H1 (cell line): ENCODE measurements at regions not wholly inside any gene's neighbourhood (a gene's known extent, or its start where the extent isn't known, plus 50 kb on each side); places are given as distances from the start of the nearest gene placed in this dataset.

Experiments used
- CTCF ChIA-PET: fragments of 300-600 bp; sonication (Branson Sonifier 250); formaldehyde crosslinking; loops from one replicate; lab custom pipeline; 2021; ENCODE audit not compliant: partially characterized antibody; lab: Charles Lee
- POLR2A ChIA-PET: fragments of 300-600 bp; sonication (Branson Sonifier 250); formaldehyde crosslinking; loops from one replicate; lab custom pipeline; 2021; ENCODE audit warnings: inconsistent platforms; ENCODE audit not compliant: partially characterized antibody; lab: Charles Lee
- DNase-seq, 2 experiments: peaks; one replicate each; pipeline versions ENCODE4 v3.0.0 to v3.0.0-alpha.2; 2010 to 2022; ENCODE audit warnings: low spot score in 2 of 2, low read depth in 1 of 2, mixed read lengths in 1 of 2
- FAIRE-seq: peaks from 2 replicates; lab custom pipeline; 2011; peaks lifted over from hg19 to GRCh38; lab: Jason Lieb, UNC
- H2AFZ ChIP-seq: 2 replicates; pipeline ENCODE4 v1.8.1; 2012; ENCODE audit warnings: low read length, inconsistent platforms
- H2AK5ac ChIP-seq: 2 replicates; pipeline ENCODE4 v1.6.1; 2013; ENCODE audit warnings: low read depth, low read length
- H2BK120ac ChIP-seq: replicated peaks from 2 replicates; pipeline ENCODE3; 2013; ENCODE audit warnings: low read depth, low read length, inconsistent platforms
- H2BK12ac ChIP-seq: 2 replicates; pipeline ENCODE4 v1.6.1; 2013; ENCODE audit warnings: low read depth, low read length
- H2BK15ac ChIP-seq: 2 replicates; pipeline ENCODE4 v1.6.1; 2013; ENCODE audit warnings: low read length
- H2BK20ac ChIP-seq: 2 replicates; pipeline ENCODE4 v1.6.1; 2013; ENCODE audit warnings: low read length
- H2BK5ac ChIP-seq: 2 replicates; pipeline ENCODE4 v1.6.1; 2013; ENCODE audit warnings: low read depth, low read length
- H3K14ac ChIP-seq: 2 replicates; pipeline ENCODE4 v1.6.1; 2013; ENCODE audit warnings: inconsistent platforms; ENCODE audit not compliant: insufficient read length
- H3K18ac ChIP-seq: 2 replicates; pipeline ENCODE4 v1.6.1; 2013; ENCODE audit warnings: low read length; ENCODE audit errors: extremely low read depth
- H3K23ac ChIP-seq: 2 replicates; pipeline ENCODE4 v1.6.1; 2013; ENCODE audit warnings: inconsistent platforms; ENCODE audit not compliant: insufficient read length
- H3K23me2 ChIP-seq: 2 replicates; pipeline ENCODE4 v1.6.1; 2013; ENCODE audit warnings: low read depth, low read length
- H3K27ac ChIP-seq: 2 replicates; pipeline ENCODE4 v1.6.1; 2011; ENCODE audit warnings: low read depth, low read length, inconsistent platforms
- H3K27me3 ChIP-seq, 4 experiments: replicated peaks in 1 of 4; 1 replicate in 1 of 4; 2 replicates in 3 of 4; pipeline versions ENCODE4 v1.6.1 to v1.8.1; 2011 to 2013; ENCODE audit warnings: low read length in 3 of 4, mild to moderate bottlenecking in 3 of 4, inconsistent platforms in 2 of 4, mixed read lengths in 2 of 4, moderate library complexity in 1 of 4; ENCODE audit not compliant: control insufficient read depth in 3 of 4, insufficient read depth in 3 of 4; ENCODE audit errors: extremely low read depth in 1 of 4
- H3K36me3 ChIP-seq, 4 experiments: 2 replicates each; pipeline versions ENCODE4 v1.6.1 to v1.8.1; 2011 to 2013; ENCODE audit warnings: mild to moderate bottlenecking in 4 of 4, low read length in 3 of 4, moderate library complexity in 2 of 4, control low read depth in 1 of 4, inconsistent platforms in 1 of 4; ENCODE audit not compliant: insufficient read depth in 4 of 4, control insufficient read depth in 2 of 4
- H3K4ac ChIP-seq: replicated peaks from 2 replicates; pipeline ENCODE3; 2013; ENCODE audit warnings: low read length, low read depth, mixed read lengths, inconsistent platforms; ENCODE audit not compliant: insufficient read length
- H3K4me1 ChIP-seq, 4 experiments: replicated peaks in 1 of 4; 1 replicate in 1 of 4; 2 replicates in 3 of 4; pipeline versions ENCODE4 v1.6.1 to v1.8.1; 2011 to 2013; ENCODE audit warnings: low read length in 3 of 4, inconsistent platforms in 2 of 4, mixed read lengths in 1 of 4; ENCODE audit not compliant: insufficient read depth in 4 of 4, control insufficient read depth in 3 of 4
- H3K4me2 ChIP-seq, 2 experiments: 2 replicates each; pipeline versions ENCODE4 v1.6.1 to v1.8.1; 2011 to 2013; ENCODE audit warnings: low read depth in 2 of 2, low read length in 2 of 2, control low read depth in 1 of 2, inconsistent platforms in 1 of 2, mild to moderate bottlenecking in 1 of 2; ENCODE audit not compliant: insufficient read depth in 1 of 2
- H3K4me3 ChIP-seq, 4 experiments: fragments of 200-600, 300-600 bp in 1 of 4; sonication (generic), shearing (Covaris generic), sonication (Bioruptor Twin) in 1 of 4; 2 replicates each; pipeline versions ENCODE4 v1.5.1 to v1.8.1; 2011 to 2016; ENCODE audit warnings: low read length in 4 of 4, low read depth in 3 of 4, control low read depth in 2 of 4, inconsistent platforms in 2 of 4, mild to moderate bottlenecking in 2 of 4, mixed read lengths in 1 of 4, moderate library complexity in 1 of 4; ENCODE audit not compliant: insufficient read depth in 2 of 4; ENCODE audit errors: extremely low read depth in 1 of 4
- H3K56ac ChIP-seq: replicated peaks from 2 replicates; pipeline ENCODE3; 2013; ENCODE audit warnings: low read depth, mild to moderate bottlenecking, mixed read lengths, low read length, inconsistent platforms; ENCODE audit not compliant: insufficient read length
- H3K79me1 ChIP-seq: 2 replicates; pipeline ENCODE4 v1.6.1; 2013; ENCODE audit warnings: low read depth, low read length, control low read depth
- H3K79me2 ChIP-seq, 2 experiments: 2 replicates each; pipeline versions ENCODE4 v1.6.1 to v1.8.1; 2012 to 2013; ENCODE audit warnings: low read length in 2 of 2, mild to moderate bottlenecking in 2 of 2, inconsistent platforms in 1 of 2; ENCODE audit not compliant: insufficient read depth in 2 of 2, control insufficient read depth in 1 of 2
- H3K9ac ChIP-seq, 4 experiments: replicated peaks in 1 of 4; 1 replicate in 1 of 4; 2 replicates in 3 of 4; pipeline versions ENCODE4 v1.6.1 to v1.8.1; 2011 to 2013; ENCODE audit warnings: low read depth in 3 of 4, low read length in 3 of 4, control low read depth in 2 of 4, mild to moderate bottlenecking in 2 of 4, moderate library complexity in 2 of 4, inconsistent platforms in 1 of 4; ENCODE audit errors: extremely low read depth in 1 of 4
- H3K9me3 ChIP-seq, 2 experiments: 2 replicates each; pipeline versions ENCODE4 v1.6.1 to v1.8.1; 2012 to 2013; ENCODE audit warnings: mild to moderate bottlenecking in 2 of 2, moderate library complexity in 2 of 2, control low read depth in 1 of 2, inconsistent platforms in 1 of 2, low read depth in 1 of 2, low read length in 1 of 2, mixed read lengths in 1 of 2; ENCODE audit not compliant: insufficient read depth in 2 of 2
- H4K20me1 ChIP-seq, 2 experiments: replicated peaks in 1 of 2; 2 replicates each; pipeline versions ENCODE3 to v1.8.1; 2011 to 2013; ENCODE audit warnings: inconsistent platforms in 2 of 2, low read length in 2 of 2, mild to moderate bottlenecking in 1 of 2; ENCODE audit not compliant: insufficient read depth in 2 of 2, control insufficient read depth in 1 of 2
- H4K5ac ChIP-seq: 2 replicates; pipeline ENCODE4 v1.6.1; 2013; ENCODE audit warnings: low read length, low read depth, mixed read lengths, inconsistent platforms; ENCODE audit not compliant: insufficient read length
- H4K8ac ChIP-seq: 2 replicates; pipeline ENCODE4 v1.8.0; 2013; ENCODE audit warnings: mild to moderate bottlenecking, moderate library complexity, low read length, inconsistent platforms; ENCODE audit not compliant: insufficient read depth; ENCODE audit errors: extremely low read depth
- H4K91ac ChIP-seq: replicated peaks from 2 replicates; pipeline ENCODE3; 2013; ENCODE audit warnings: low read length, mixed read lengths, inconsistent platforms; ENCODE audit not compliant: insufficient read length
- CBX8 ChIP-seq: fragments of 300-800, 300-1000 bp; sonication (generic); IDR thresholded peaks from 2 replicates; pipeline ENCODE4 v1.7.1; 2016; ENCODE audit warnings: low read depth, low read length, borderline replicate concordance
- GTF2F1 ChIP-seq: IDR thresholded peaks from 2 replicates; pipeline ENCODE4 v1.6.1; 2012; ENCODE audit warnings: low read depth, low read length, improper control_type of control experiment, borderline replicate concordance
- HDAC2 ChIP-seq, 2 experiments: fragments of 300-600 bp in 1 of 2; sonication (generic) in 1 of 2; IDR thresholded peaks; 2 replicates each; pipeline ENCODE4 v1.6.1; 2011 to 2012; ENCODE audit warnings: low read depth in 2 of 2, low read length in 2 of 2, mild to moderate bottlenecking in 2 of 2, moderate library complexity in 2 of 2, borderline replicate concordance in 1 of 2, inconsistent platforms in 1 of 2
- JUN ChIP-seq: IDR thresholded peaks from 2 replicates; pipeline ENCODE4 v1.6.1; 2011; ENCODE audit warnings: low read depth, mild to moderate bottlenecking, improper control_type of control experiment, low read length
- KDM1A ChIP-seq: fragments of 200-600, 300-600 bp; sonication (generic); IDR thresholded peaks from 2 replicates; pipeline ENCODE4 v1.7.1; 2016; ENCODE audit warnings: mild to moderate bottlenecking, low read length, borderline replicate concordance
- SIRT6 ChIP-seq: IDR thresholded peaks from one replicate; pipeline ENCODE4 v1.7.1; 2012; ENCODE audit warnings: low read length, inconsistent platforms
- WGBS, 2 experiments: shearing (Covaris generic) in 1 of 2; methylation state at CpG; one replicate each; pipeline versions ENCODE4 v1.1.6 to v1.1.7; 2013 to 2015; ENCODE audit warnings: low lambda C conversion rate in 2 of 2, mixed read lengths in 2 of 2, inconsistent platforms in 1 of 2, low coverage in 1 of 2, missing lambda C conversion rate in 1 of 2; ENCODE audit not compliant: insufficient replicate concordance in 2 of 2, insufficient coverage in 1 of 2, insufficient read length in 1 of 2; ENCODE audit errors: extremely low coverage in 1 of 2, missing lambda C conversion rate in 1 of 2; 5-methylcytosine and 5-hydroxymethylcytosine counted together

GRCh38 chr10:110407301-110408170, 90.2 kb upstream of the DUSP5 start:
- WGBS, 2 experiments, result 92% methylated on average over 8 of the region's 8 CpGs; no CpG with 5 or more reads in 1 of the 2 experiments
- no peak overlapping the region for H3K14ac ChIP-seq
- ChIA-PET CTCF (interaction anchor here (0.8 to 5.1 kb wide), 6 partner anchors 8 to 53 kb away, joined by 3 to 31 read pairs (median 6); no protein-coding TSS in a partner anchor), POLR2A (interaction anchor here (1.2 kb wide), 1 partner anchor 71 kb away, joined by 3 read pairs; no protein-coding TSS in a partner anchor)
- H4K20me1 ChIP-seq, result no peaks in the 10 kb centered on the region
- DNase-seq, result no peak
- H4K5ac ChIP-seq, result no peak overlapping the region
- no peak overlapping the region; the same call in 1 of the 2 replicates for H2BK5ac ChIP-seq
- 0 out of 2 replicates have a peak overlapping the region, but pooled peaks have one; percentile 84 for H2BK12ac ChIP-seq
- no peak overlapping the region for H2BK15ac ChIP-seq
- no peak overlapping the region for H2BK120ac ChIP-seq
- no peak overlapping the region for H2AK5ac ChIP-seq
- peak overlapping the region; percentile 37; the same call in 1 of the 2 replicates for H2BK20ac ChIP-seq
- H3K23me2 ChIP-seq, result no peaks in the 10 kb centered on the region
- H2AFZ ChIP-seq, result peak overlapping the region; percentile 36; the same call in 1 of the 2 replicates
- no peaks in the 10 kb centered on the region for H3K9me3 ChIP-seq
- H3K9ac ChIP-seq, result no peak overlapping the region
- no peaks in the 10 kb centered on the region for H3K36me3 ChIP-seq
- peaks cover 0 to 7% (median 3%) of the 10 kb centered on the region in 4 experiments; a peak in 6 of 7 replicates for H3K4me1 ChIP-seq
- no peak for FAIRE-seq
- H3K4me3 ChIP-seq, result no peak overlapping the region
- no peak overlapping the region for H3K4ac ChIP-seq
- no peak overlapping the region for H3K18ac ChIP-seq
- no peak overlapping the region for H3K4me2 ChIP-seq
- H3K27ac ChIP-seq, result no peak overlapping the region
- no peak overlapping the region for H3K56ac ChIP-seq
- no peaks in the 10 kb centered on the region for H3K79me2 ChIP-seq
- no peak overlapping the region for H3K23ac ChIP-seq
- H4K91ac ChIP-seq, result no peak overlapping the region
- H3K27me3 ChIP-seq, result no peaks in the 10 kb centered on the region
- H4K8ac ChIP-seq, result 0 out of 2 replicates have a peak overlapping the region, but pooled peaks have one; percentile 37
- H3K79me1 ChIP-seq, result no peaks in the 10 kb centered on the region
- no peak for TF ChIP-seq CBX8
- no peak for TF ChIP-seq SIRT6
- no peak for TF ChIP-seq KDM1A
- TF ChIP-seq HDAC2 (IDR thresholded peaks at IDR 0.05; ENCODE audit: borderline replicate concordance in 1 of 2, low read depth in 2 of 2, low read length in 2 of 2), result no peak
- no peak for TF ChIP-seq GTF2F1
- no peak for TF ChIP-seq JUN
